ENCODE measurements at regions not wholly inside any gene's neighbourhood (a gene's known extent, or its start where the extent isn't known, plus 50 kb on each side); places are given as distances from the start of the nearest gene placed in this dataset.

- no peak overlapping the region for H3K27ac ChIP-seq (ENCODE audit: low read depth, low read length)
- H3K36me3 Mint-ChIP-seq = no peaks in the 10 kb centered on the region
- H3K4me1 ChIP-seq (ENCODE audit: insufficient read depth, low read length) = no peaks in the 10 kb centered on the region
- ChIA-PET CTCF (ENCODE audit: partially characterized antibody) (no interaction called here), POLR2A (ENCODE audit: partially characterized antibody) (no interaction called here)
- no peaks in the 10 kb centered on the region for H3K36me3 ChIP-seq (ENCODE audit: insufficient read depth, low read length)
- H3K27me3 Mint-ChIP-seq = peaks cover 1 to 4% of the 10 kb centered on the region in 2 donors
- H3K4me3 Mint-ChIP-seq = no peak overlapping the region
- no peaks in the 10 kb centered on the region for H3K4me1 Mint-ChIP-seq
- H3K27ac Mint-ChIP-seq = no peak overlapping the region
- no peak for DNase-seq
- intact Hi-C loops (cut with micrococcal nuclease) = no loop called here
- no peaks in the 10 kb centered on the region for H3K27me3 ChIP-seq (ENCODE audit: insufficient read depth, low read length)
- no peak overlapping the region for H3K4me3 ChIP-seq (ENCODE audit: low read length in 2 of 2)
- no peaks in the 10 kb centered on the region for H3K9me3 ChIP-seq (ENCODE audit: control insufficient read depth in 1 of 2, low read length in 2 of 2)
- H3K9me3 Mint-ChIP-seq = peaks cover 0 to 7% (median 2%) of the 10 kb centered on the region in 8 donors
Measured at GRCh38 chr1:78283691-78284090, 207.1 kb upstream of the PTGFR start.

GRCh38 chr1:78284354-78284753, 206.4 kb upstream of the PTGFR start:
- H3K4me3 ChIP-seq (ENCODE audit: low read length in 2 of 2) = no peak overlapping the region
- no peak for DNase-seq
- H3K4me1 ChIP-seq (ENCODE audit: insufficient read depth, low read length) = no peaks in the 10 kb centered on the region
- H3K27ac ChIP-seq (ENCODE audit: low read depth, low read length) = no peak overlapping the region
- H3K9me3 Mint-ChIP-seq = peaks cover 0 to 7% (median 2%) of the 10 kb centered on the region in 8 donors
- no peaks in the 10 kb centered on the region for H3K9me3 ChIP-seq (ENCODE audit: control insufficient read depth in 1 of 2, low read length in 2 of 2)
- H3K4me1 Mint-ChIP-seq = no peaks in the 10 kb centered on the region
- no peaks in the 10 kb centered on the region for H3K27me3 ChIP-seq (ENCODE audit: insufficient read depth, low read length)
- intact Hi-C loops (cut with micrococcal nuclease) = no loop called here
- no peak overlapping the region for H3K4me3 Mint-ChIP-seq
- no peak overlapping the region for H3K27ac Mint-ChIP-seq
- no peaks in the 10 kb centered on the region for H3K36me3 Mint-ChIP-seq
- peaks cover 1 to 4% of the 10 kb centered on the region in 2 donors for H3K27me3 Mint-ChIP-seq
- H3K36me3 ChIP-seq (ENCODE audit: insufficient read depth, low read length) = no peaks in the 10 kb centered on the region
- CTCF ChIA-PET (ENCODE audit: partially characterized antibody) = no interaction called here
- POLR2A ChIA-PET (ENCODE audit: partially characterized antibody) = no interaction called here

GRCh38 chr1:78286686-78287085, 204.1 kb upstream of the PTGFR start:
- Histone ChIP-seq H3K4me3 (ENCODE audit: low read length in 2 of 2) (no peak overlapping the region), H3K27ac (ENCODE audit: low read depth, low read length) (no peak overlapping the region), H3K4me1 (ENCODE audit: insufficient read depth, low read length) (no peaks in the 10 kb centered on the region), H3K36me3 (ENCODE audit: insufficient read depth, low read length) (no peaks in the 10 kb centered on the region), H3K9me3 (ENCODE audit: control insufficient read depth in 1 of 2, low read length in 2 of 2) (no peaks in the 10 kb centered on the region), H3K27me3 (ENCODE audit: insufficient read depth, low read length) (no peaks in the 10 kb centered on the region)
- Mint-ChIP-seq H3K9me3 (peaks cover 0 to 6% (median under 1%) of the 10 kb centered on the region in 8 donors), H3K27me3 (peaks cover 0 to 4% of the 10 kb centered on the region in 2 donors), H3K4me1 (no peaks in the 10 kb centered on the region), H3K27ac (no peak overlapping the region), H3K36me3 (no peaks in the 10 kb centered on the region), H3K4me3 (no peak overlapping the region)
- no peak for DNase-seq
- intact Hi-C loops (cut with micrococcal nuclease) = no loop called here
- CTCF ChIA-PET (ENCODE audit: partially characterized antibody) = no interaction called here
- POLR2A ChIA-PET (ENCODE audit: partially characterized antibody) = no interaction called here

GRCh38 chr1:78289603-78290002, 201.2 kb upstream of the PTGFR start:
- no peaks in the 10 kb centered on the region for H3K4me1 ChIP-seq (ENCODE audit: insufficient read depth, low read length)
- no peaks in the 10 kb centered on the region for H3K36me3 Mint-ChIP-seq
- ChIA-PET POLR2A (ENCODE audit: partially characterized antibody) (no interaction called here), CTCF (ENCODE audit: partially characterized antibody) (no interaction called here)
- peaks cover 0 to 3% (median 0%) of the 10 kb centered on the region in 8 donors for H3K9me3 Mint-ChIP-seq
- no peaks in the 10 kb centered on the region for H3K27me3 ChIP-seq (ENCODE audit: insufficient read depth, low read length)
- H3K27me3 Mint-ChIP-seq = peaks cover 0 to 8% of the 10 kb centered on the region in 2 donors
- no peaks in the 10 kb centered on the region for H3K36me3 ChIP-seq (ENCODE audit: insufficient read depth, low read length)
- DNase-seq = no peak
- H3K9me3 ChIP-seq (ENCODE audit: control insufficient read depth in 1 of 2, low read length in 2 of 2) = no peaks in the 10 kb centered on the region
- H3K4me3 ChIP-seq (ENCODE audit: low read length in 2 of 2) = no peak overlapping the region
- no peak overlapping the region for H3K27ac Mint-ChIP-seq
- no peaks in the 10 kb centered on the region for H3K4me1 Mint-ChIP-seq
- intact Hi-C loops (cut with micrococcal nuclease) = no loop called here
- no peak overlapping the region for H3K27ac ChIP-seq (ENCODE audit: low read depth, low read length)
- no peak overlapping the region for H3K4me3 Mint-ChIP-seq

GRCh38 chr1:78291418-78291817, 199.4 kb upstream of the PTGFR start:
- DNase-seq = no peak
- intact Hi-C loops (cut with micrococcal nuclease) = no loop called here
- Histone ChIP-seq H3K27ac (ENCODE audit: low read depth, low read length) (no peak overlapping the region), H3K4me3 (ENCODE audit: low read length in 2 of 2) (no peak overlapping the region), H3K27me3 (ENCODE audit: insufficient read depth, low read length) (no peaks in the 10 kb centered on the region), H3K9me3 (ENCODE audit: control insufficient read depth in 1 of 2, low read length in 2 of 2) (no peaks in the 10 kb centered on the region), H3K4me1 (ENCODE audit: insufficient read depth, low read length) (no peaks in the 10 kb centered on the region), H3K36me3 (ENCODE audit: insufficient read depth, low read length) (no peaks in the 10 kb centered on the region)
- Mint-ChIP-seq H3K36me3 (no peaks in the 10 kb centered on the region), H3K4me1 (no peaks in the 10 kb centered on the region), H3K9me3 (peaks cover 0 to 2% (median 0%) of the 10 kb centered on the region in 8 donors), H3K27ac (no peak overlapping the region), H3K4me3 (no peak overlapping the region), H3K27me3 (peaks cover 0 to 5% of the 10 kb centered on the region in 2 donors)
- CTCF ChIA-PET (ENCODE audit: partially characterized antibody) = no interaction called here
- POLR2A ChIA-PET (ENCODE audit: partially characterized antibody) = no interaction called here

GRCh38 chr1:78291872-78292271, 198.9 kb upstream of the PTGFR start:
- Histone ChIP-seq H3K36me3 (ENCODE audit: insufficient read depth, low read length) (no peaks in the 10 kb centered on the region), H3K27me3 (ENCODE audit: insufficient read depth, low read length) (no peaks in the 10 kb centered on the region), H3K27ac (ENCODE audit: low read depth, low read length) (no peak overlapping the region), H3K4me3 (ENCODE audit: low read length in 2 of 2) (no peak overlapping the region), H3K9me3 (ENCODE audit: control insufficient read depth in 1 of 2, low read length in 2 of 2) (no peaks in the 10 kb centered on the region), H3K4me1 (ENCODE audit: insufficient read depth, low read length) (no peaks in the 10 kb centered on the region)
- Mint-ChIP-seq H3K27ac (no peak overlapping the region), H3K9me3 (peaks cover 0 to 2% (median 0%) of the 10 kb centered on the region in 8 donors), H3K27me3 (peaks cover 0 to 5% of the 10 kb centered on the region in 2 donors), H3K36me3 (no peaks in the 10 kb centered on the region), H3K4me3 (no peak overlapping the region), H3K4me1 (no peaks in the 10 kb centered on the region)
- POLR2A ChIA-PET (ENCODE audit: partially characterized antibody) = no interaction called here
- no peak for DNase-seq
- intact Hi-C loops (cut with micrococcal nuclease) = no loop called here
- CTCF ChIA-PET (ENCODE audit: partially characterized antibody) = no interaction called here

- Histone ChIP-seq H3K27ac (ENCODE audit: low read depth, low read length) (no peak overlapping the region), H3K27me3 (ENCODE audit: insufficient read depth, low read length) (no peaks in the 10 kb centered on the region), H3K9me3 (ENCODE audit: control insufficient read depth in 1 of 2, low read length in 2 of 2) (no peaks in the 10 kb centered on the region), H3K36me3 (ENCODE audit: insufficient read depth, low read length) (no peaks in the 10 kb centered on the region), H3K4me1 (ENCODE audit: insufficient read depth, low read length) (no peaks in the 10 kb centered on the region), H3K4me3 (ENCODE audit: low read length in 2 of 2) (no peak overlapping the region)
- DNase-seq = no peak
- Mint-ChIP-seq H3K4me3 (no peak overlapping the region), H3K36me3 (no peaks in the 10 kb centered on the region), H3K27ac (no peak overlapping the region), H3K4me1 (no peaks in the 10 kb centered on the region), H3K27me3 (peaks cover 0 to 5% of the 10 kb centered on the region in 2 donors), H3K9me3 (peaks cover 0 to 2% (median 0%) of the 10 kb centered on the region in 8 donors)
- CTCF ChIA-PET (ENCODE audit: partially characterized antibody) = no interaction called here
- intact Hi-C loops (cut with micrococcal nuclease) = no loop called here
- POLR2A ChIA-PET (ENCODE audit: partially characterized antibody) = no interaction called here
Measured at GRCh38 chr1:78292361-78292760, 198.4 kb upstream of the PTGFR start.

GRCh38 chr1:78297836-78298235, 192.9 kb upstream of the PTGFR start:
- no peaks in the 10 kb centered on the region for H3K36me3 Mint-ChIP-seq
- Histone ChIP-seq H3K4me3 (ENCODE audit: low read length in 2 of 2) (no peak overlapping the region), H3K27me3 (ENCODE audit: insufficient read depth, low read length) (no peaks in the 10 kb centered on the region), H3K9me3 (ENCODE audit: control insufficient read depth in 1 of 2, low read length in 2 of 2) (no peaks in the 10 kb centered on the region), H3K4me1 (ENCODE audit: insufficient read depth, low read length) (no peaks in the 10 kb centered on the region), H3K27ac (ENCODE audit: low read depth, low read length) (no peak overlapping the region), H3K36me3 (ENCODE audit: insufficient read depth, low read length) (no peaks in the 10 kb centered on the region)
- peak overlapping the region in 1 of 7 donors; percentile 21 for H3K27ac Mint-ChIP-seq
- peaks cover 0 to 4% of the 10 kb centered on the region in 2 donors for H3K27me3 Mint-ChIP-seq
- ChIA-PET CTCF (ENCODE audit: partially characterized antibody) (no interaction called here), POLR2A (ENCODE audit: partially characterized antibody) (no interaction called here)
- peaks cover 0 to 4% (median 1%) of the 10 kb centered on the region in 8 donors for H3K9me3 Mint-ChIP-seq
- no peak for DNase-seq
- no peaks in the 10 kb centered on the region for H3K4me1 Mint-ChIP-seq
- intact Hi-C loops (cut with micrococcal nuclease) = no loop called here
- no peak overlapping the region for H3K4me3 Mint-ChIP-seq
